Suprapubic skin (tissue), 4 donors: ENCODE measurements at regions not wholly inside any gene's neighbourhood (a gene's known extent, or its start where the extent isn't known, plus 50 kb on each side); places are given as distances from the start of the nearest gene placed in this dataset.

Experiments
- DNase-seq, 2 donors: peaks; one replicate each; pipeline ENCODE4 v3.0.0-alpha.2; 2019; ENCODE audit warnings: low spot score in 2 of 2
- H3K27ac ChIP-seq: fragments of 200-600 bp; sonication (generic); one replicate; pipeline ENCODE4 v1.5.1; 2019
- H3K27me3 ChIP-seq: fragments of 200-600 bp; sonication (generic); one replicate; pipeline ENCODE4 v1.5.1; 2019
- H3K36me3 ChIP-seq: fragments of 200-600 bp; sonication (generic); one replicate; pipeline ENCODE4 v1.5.1; 2019
- H3K4me1 ChIP-seq: fragments of 200-600 bp; sonication (generic); one replicate; pipeline ENCODE4 v1.5.1; 2019
- H3K4me3 ChIP-seq: fragments of 200-600 bp; sonication (generic); one replicate; pipeline ENCODE4 v1.5.1; 2019; ENCODE audit warnings: mild to moderate bottlenecking
- H3K9me3 ChIP-seq: fragments of 200-600 bp; sonication (generic); one replicate; pipeline ENCODE4 v1.5.1; 2019
- EP300 ChIP-seq: sonication (generic); formaldehyde crosslinking; IDR thresholded peaks from one replicate; pipeline ENCODE4 v1.6.1; 2017; ENCODE audit warnings: antibody characterized with exemption
- POLR2A ChIP-seq, 2 donors: fragments of 450-650 bp; IDR thresholded peaks; one replicate each; pipeline ENCODE4 v1.6.1; 2017; ENCODE audit warnings: antibody characterized with exemption in 2 of 2, mild to moderate bottlenecking in 2 of 2, moderate library complexity in 2 of 2
- POLR2AphosphoS5 ChIP-seq, 3 donors: sonication (generic); formaldehyde crosslinking; IDR thresholded peaks; one replicate each; pipeline ENCODE4 v1.6.1; 2017; ENCODE audit warnings: antibody characterized with exemption in 3 of 3
- WGBS: methylation state at CpG from one replicate; pipeline ENCODE4 v1.1.5; 2018; 5-methylcytosine and 5-hydroxymethylcytosine counted together
- TF ChIP-seq, protein P1 (sequence below), 2 donors: fragments of 200-600 bp in 1 of 2; fragments of 450-650 bp in 1 of 2; sonication (generic) in 1 of 2; IDR thresholded peaks; one replicate each; pipeline ENCODE4 v1.5.1; 2016 to 2019; ENCODE audit warnings: antibody characterized with exemption in 2 of 2, mild to moderate bottlenecking in 1 of 2, moderate library complexity in 1 of 2

DNA sequence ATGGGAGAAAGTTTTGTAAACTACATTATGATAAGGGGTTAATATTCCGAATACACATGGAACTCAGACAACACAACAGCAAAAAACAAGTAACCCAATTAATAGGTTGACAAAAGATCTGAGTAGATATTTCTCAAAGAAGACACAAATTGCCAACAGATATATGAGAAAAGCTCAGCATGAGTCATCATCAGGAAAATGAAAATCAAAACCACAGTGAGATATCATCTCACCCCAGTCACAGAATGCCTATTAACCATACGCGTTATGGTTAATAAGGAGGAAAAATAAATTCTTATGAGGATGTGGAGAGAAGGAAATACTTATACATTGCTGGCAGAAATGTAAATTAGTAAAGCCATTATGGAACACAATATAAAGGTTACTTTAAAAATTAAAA is 695.0 kb downstream of the COL12A1 start:
- no peak overlapping the region for H3K4me3 ChIP-seq
- no peak overlapping the region for H3K27ac ChIP-seq
- H3K9me3 ChIP-seq: peaks cover 10% of the 10 kb centered on the region
- TF ChIP-seq EP300 (no peak), POLR2A (IDR thresholded peaks at IDR 0.05) (no peak), POLR2AphosphoS5 (IDR thresholded peaks at IDR 0.05) (no peak)
- TF ChIP-seq, protein P1, sequence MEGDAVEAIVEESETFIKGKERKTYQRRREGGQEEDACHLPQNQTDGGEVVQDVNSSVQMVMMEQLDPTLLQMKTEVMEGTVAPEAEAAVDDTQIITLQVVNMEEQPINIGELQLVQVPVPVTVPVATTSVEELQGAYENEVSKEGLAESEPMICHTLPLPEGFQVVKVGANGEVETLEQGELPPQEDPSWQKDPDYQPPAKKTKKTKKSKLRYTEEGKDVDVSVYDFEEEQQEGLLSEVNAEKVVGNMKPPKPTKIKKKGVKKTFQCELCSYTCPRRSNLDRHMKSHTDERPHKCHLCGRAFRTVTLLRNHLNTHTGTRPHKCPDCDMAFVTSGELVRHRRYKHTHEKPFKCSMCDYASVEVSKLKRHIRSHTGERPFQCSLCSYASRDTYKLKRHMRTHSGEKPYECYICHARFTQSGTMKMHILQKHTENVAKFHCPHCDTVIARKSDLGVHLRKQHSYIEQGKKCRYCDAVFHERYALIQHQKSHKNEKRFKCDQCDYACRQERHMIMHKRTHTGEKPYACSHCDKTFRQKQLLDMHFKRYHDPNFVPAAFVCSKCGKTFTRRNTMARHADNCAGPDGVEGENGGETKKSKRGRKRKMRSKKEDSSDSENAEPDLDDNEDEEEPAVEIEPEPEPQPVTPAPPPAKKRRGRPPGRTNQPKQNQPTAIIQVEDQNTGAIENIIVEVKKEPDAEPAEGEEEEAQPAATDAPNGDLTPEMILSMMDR (IDR thresholded peaks at IDR 0.05): no peak
- WGBS: 76% methylated on average over 3 of the region's 3 CpGs
- no peaks in the 10 kb centered on the region for H3K4me1 ChIP-seq
- DNase-seq: no peak
- H3K36me3 ChIP-seq: no peaks in the 10 kb centered on the region
- H3K27me3 ChIP-seq: no peaks in the 10 kb centered on the region

DNA sequence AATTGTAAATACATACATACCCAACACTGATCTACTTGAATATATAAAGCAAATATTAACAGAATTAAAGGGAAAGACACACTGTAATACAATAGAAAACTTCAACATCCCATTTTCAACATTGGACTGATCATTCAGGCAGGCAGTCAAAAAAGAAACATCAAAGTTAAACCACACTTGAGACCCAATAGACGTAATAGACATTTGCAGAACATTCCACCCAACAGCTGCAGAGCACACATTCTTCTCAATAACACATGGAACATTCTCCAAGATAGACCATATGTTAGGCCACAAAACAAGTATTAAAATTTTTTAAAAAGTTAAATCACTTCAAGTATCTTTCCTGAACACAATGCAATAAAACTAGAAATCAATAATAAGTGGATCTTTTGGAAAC is 698.2 kb downstream of the COL12A1 start:
- H3K9me3 ChIP-seq: peaks cover 28% of the 10 kb centered on the region
- 54% methylated on average over 1 of the region's 1 CpG for WGBS

DNA sequence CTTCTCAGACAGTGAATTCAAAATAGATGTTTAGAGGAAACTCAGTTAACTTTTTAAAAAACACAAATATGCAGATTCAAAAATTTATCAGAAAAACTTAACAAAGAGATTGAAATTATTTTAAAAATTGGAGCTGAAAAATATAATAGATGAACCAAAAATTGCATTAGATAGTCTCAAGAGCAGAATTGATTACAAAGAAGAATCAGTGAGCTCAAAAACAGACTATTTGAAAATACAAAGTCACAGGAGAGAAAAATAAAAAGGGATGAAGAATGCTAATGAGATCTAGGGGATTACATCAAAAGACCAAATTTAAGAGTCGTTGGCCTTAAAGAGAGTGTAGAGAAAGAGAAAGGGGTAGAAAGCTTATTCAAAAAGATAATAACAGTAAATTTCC is 700.5 kb downstream of the COL12A1 start:
- Histone ChIP-seq H3K27me3 (no peaks in the 10 kb centered on the region), H3K9me3 (peaks cover 24% of the 10 kb centered on the region), H3K4me3 (no peak overlapping the region), H3K4me1 (no peaks in the 10 kb centered on the region), H3K27ac (no peak overlapping the region), H3K36me3 (no peaks in the 10 kb centered on the region)
- WGBS: 77% methylated on average over 1 of the region's 1 CpG
- no peak for TF ChIP-seq POLR2AphosphoS5 (IDR thresholded peaks at IDR 0.05)
- TF ChIP-seq, protein P1 (IDR thresholded peaks at IDR 0.05): no peak
- TF ChIP-seq EP300: no peak
- TF ChIP-seq POLR2A (IDR thresholded peaks at IDR 0.05): no peak
- DNase-seq: no peak

More for the DNA sequence above, 698.2 kb downstream of the COL12A1 start:
- H3K4me1 ChIP-seq: no peaks in the 10 kb centered on the region
- no peaks in the 10 kb centered on the region for H3K27me3 ChIP-seq
- no peaks in the 10 kb centered on the region for H3K36me3 ChIP-seq
- H3K4me3 ChIP-seq: no peak overlapping the region
- DNase-seq: no peak
- TF ChIP-seq, protein P1 (IDR thresholded peaks at IDR 0.05): no peak
- TF ChIP-seq POLR2A (IDR thresholded peaks at IDR 0.05) (no peak), EP300 (no peak), POLR2AphosphoS5 (IDR thresholded peaks at IDR 0.05) (no peak)
- no peak overlapping the region for H3K27ac ChIP-seq

DNA sequence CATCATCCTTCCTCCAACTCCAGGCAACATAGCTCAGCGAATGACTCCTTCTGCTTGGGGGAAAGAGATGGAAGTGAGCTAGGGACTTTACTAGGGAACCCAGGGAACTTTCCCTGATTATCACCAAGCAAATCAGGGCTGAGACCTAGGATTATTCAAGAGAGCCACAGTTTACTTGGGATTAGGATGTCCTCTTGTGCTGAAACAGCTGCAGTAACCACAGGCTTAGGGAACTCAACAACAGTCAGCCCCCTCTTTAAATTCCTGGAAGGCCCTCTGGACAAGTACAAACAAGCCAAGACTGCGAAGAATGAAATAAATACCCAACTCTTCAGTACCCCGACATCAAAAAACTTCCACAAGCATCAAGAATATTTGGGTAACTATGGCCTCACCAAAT is 700.9 kb downstream of the COL12A1 start:
- Histone ChIP-seq H3K4me3 (no peak overlapping the region), H3K36me3 (no peaks in the 10 kb centered on the region), H3K4me1 (no peaks in the 10 kb centered on the region), H3K27me3 (no peaks in the 10 kb centered on the region), H3K9me3 (peaks cover 22% of the 10 kb centered on the region), H3K27ac (no peak overlapping the region)
- 88% methylated on average over 3 of the region's 3 CpGs for WGBS
- no peak for DNase-seq
- TF ChIP-seq, protein P1 (IDR thresholded peaks at IDR 0.05): no peak
- TF ChIP-seq POLR2A (IDR thresholded peaks at IDR 0.05): no peak
- no peak for TF ChIP-seq EP300
- TF ChIP-seq POLR2AphosphoS5 (IDR thresholded peaks at IDR 0.05): no peak

DNA sequence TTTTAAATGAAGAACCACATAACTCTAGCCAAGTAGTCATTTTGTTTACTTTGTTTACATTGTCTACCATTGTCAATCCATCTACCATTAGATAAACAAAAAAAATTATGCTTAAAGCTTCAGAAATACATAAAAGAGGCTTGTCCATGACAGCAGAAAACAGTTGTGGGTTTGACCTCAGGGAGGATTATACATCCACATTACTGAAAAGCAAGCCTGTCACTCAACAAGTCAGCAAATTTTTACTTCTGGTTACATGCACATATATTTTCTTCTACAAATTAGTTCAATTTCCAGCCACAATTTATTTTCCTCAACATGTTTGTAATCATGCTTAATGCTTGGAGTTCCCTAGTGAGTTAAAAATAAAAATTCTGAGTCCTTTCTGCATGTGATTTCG is 713.3 kb downstream of the COL12A1 start:
- DNase-seq: no peak
- WGBS: 30% methylated on average over 1 of the region's 1 CpG

More for the DNA sequence above, 713.3 kb downstream of the COL12A1 start:
- H3K27ac ChIP-seq: no peak overlapping the region
- H3K36me3 ChIP-seq: no peaks in the 10 kb centered on the region
- no peaks in the 10 kb centered on the region for H3K9me3 ChIP-seq
- H3K4me3 ChIP-seq: no peak overlapping the region
- TF ChIP-seq, protein P1 (IDR thresholded peaks at IDR 0.05): no peak
- TF ChIP-seq EP300: no peak
- TF ChIP-seq POLR2AphosphoS5 (IDR thresholded peaks at IDR 0.05): no peak
- no peak for TF ChIP-seq POLR2A (IDR thresholded peaks at IDR 0.05)
- H3K27me3 ChIP-seq: no peaks in the 10 kb centered on the region
- no peaks in the 10 kb centered on the region for H3K4me1 ChIP-seq
